HG03457 (cell line): ENCODE measurements at regions not wholly inside any gene's neighbourhood (a gene's known extent, or its start where the extent isn't known, plus 50 kb on each side); places are given as distances from the start of the nearest gene placed in this dataset.

ENCODE experiments used
- ATAC-seq: cut with Tn5 transposase; IDR thresholded peaks from one replicate; pipeline ENCODE4 v1.9.1; 2021; ENCODE audit warnings: moderate number of reproducible peaks; ENCODE audit not compliant: unreplicated experiment

- no peak for ATAC-seq
These were observed 597.0 kb upstream of the NRXN1 start for GRCh38 chr2:51628917-51629316.

GRCh38 chr2:51624995-51625394 lies 593.1 kb upstream of the NRXN1 start:
- no peak for ATAC-seq

- no peak for ATAC-seq
These were observed 588.9 kb upstream of the NRXN1 start for GRCh38 chr2:51620796-51621195.

GRCh38 chr2:51619961-51620360 lies 588.0 kb upstream of the NRXN1 start:
- no peak for ATAC-seq

- no peak for ATAC-seq
These were observed 580.5 kb upstream of the NRXN1 start for GRCh38 chr2:51612387-51612786.

- no peak for ATAC-seq
These were observed 569.8 kb upstream of the NRXN1 start for GRCh38 chr2:51601706-51602105.

- no peak for ATAC-seq
These were observed 565.2 kb upstream of the NRXN1 start for GRCh38 chr2:51597086-51597485.

GRCh38 chr2:51595836-51596235 lies 563.9 kb upstream of the NRXN1 start:
- ATAC-seq, result no peak

GRCh38 chr2:51581636-51582267 lies 549.8 kb upstream of the NRXN1 start:
- ATAC-seq, result no peak

- ATAC-seq, result no peak
These were observed 547.5 kb upstream of the NRXN1 start for GRCh38 chr2:51579412-51579811.

- no peak for ATAC-seq
These were observed 543.2 kb upstream of the NRXN1 start for GRCh38 chr2:51575181-51575580.

GRCh38 chr2:51559026-51559425 lies 527.1 kb upstream of the NRXN1 start:
- no peak for ATAC-seq

- ATAC-seq, result no peak
These were observed 521.5 kb upstream of the NRXN1 start for GRCh38 chr2:51553476-51553875.

GRCh38 chr2:51535763-51536162 lies 503.8 kb upstream of the NRXN1 start:
- no peak for ATAC-seq

GRCh38 chr2:51534166-51534565 lies 502.2 kb upstream of the NRXN1 start:
- no peak for ATAC-seq

GRCh38 chr2:51528156-51528555 lies 496.2 kb upstream of the NRXN1 start:
- no peak for ATAC-seq

- ATAC-seq, result no peak
These were observed 494.8 kb upstream of the NRXN1 start for GRCh38 chr2:51526766-51527165.

GRCh38 chr2:51516667-51517066 lies 484.7 kb upstream of the NRXN1 start:
- ATAC-seq, result no peak

- ATAC-seq, result no peak
These were observed 479.1 kb upstream of the NRXN1 start for GRCh38 chr2:51511002-51511401.

- no peak for ATAC-seq
These were observed 478.4 kb upstream of the NRXN1 start for GRCh38 chr2:51510303-51510702.

GRCh38 chr2:51505533-51505932 lies 473.6 kb upstream of the NRXN1 start:
- ATAC-seq, result no peak

GRCh38 chr2:51490576-51491234 lies 458.8 kb upstream of the NRXN1 start:
- no peak for ATAC-seq

GRCh38 chr2:51484605-51485004 lies 452.7 kb upstream of the NRXN1 start:
- no peak for ATAC-seq
